HepG2 (cell line): ENCODE measurements at regions not wholly inside any gene's neighbourhood (a gene's known extent, or its start where the extent isn't known, plus 50 kb on each side); places are given as distances from the start of the nearest gene placed in this dataset.

Experiments
- ATAC-seq: fragments of 200-7000 bp; cut with Tn5 transposase; 3 replicates; pipeline ENCODE4 v1.9.1; 2020; ENCODE audit warnings: mild to moderate bottlenecking, moderate library complexity
- BruUV-seq: library from RNA; stranded (reverse); fragments of 400-500 nt; replicated peaks from 2 replicates; lab custom pipeline; 2021; lab: Mats Ljungman, UMichigan
- CTCF ChIA-PET: fragments of 300-600 bp; formaldehyde crosslinking; extraction: SDS; loops from one replicate; lab custom pipeline; 2021; ENCODE audit warnings: low total read pairs, inconsistent platforms, low intra/inter-chr PET ratio; lab: Yijun Ruan, JAX
- POLR2A ChIA-PET: fragments of 350-600 bp; sonication (Branson Sonifier 250); formaldehyde crosslinking; loops from one replicate; lab custom pipeline; 2020; ENCODE audit warnings: antibody characterized with exemption, inconsistent platforms; lab: Yijun Ruan, JAX
- DNase-seq: peaks from one replicate; pipeline ENCODE4 v3.0.0-alpha.2; 2015; ENCODE audit warnings: low spot score
- FAIRE-seq: peaks from 3 replicates; lab custom pipeline; 2011; peaks lifted over from hg19 to GRCh38; lab: Jason Lieb, UNC
- H2AFZ ChIP-seq: one replicate; pipeline ENCODE4 v1.6.1; 2011; ENCODE audit warnings: low read length, inconsistent platforms
- H3K27ac ChIP-seq: fragments of 300-600 bp; 3 replicates; pipeline ENCODE4 v1.8.0; 2011; ENCODE audit warnings: mixed run types, mild to moderate bottlenecking, mixed read lengths, low read length, inconsistent platforms; ENCODE audit not compliant: insufficient read depth; ENCODE audit errors: extremely low read length
- H3K27me3 ChIP-seq, 2 experiments: fragments of 200-600 bp in 1 of 2; 2 replicates in 1 of 2; 3 replicates in 1 of 2; pipeline versions ENCODE4 v1.6.0 to v1.8.0; 2011; ENCODE audit warnings: low read length in 2 of 2, mild to moderate bottlenecking in 2 of 2, moderate library complexity in 2 of 2, inconsistent platforms in 1 of 2; ENCODE audit not compliant: insufficient read depth in 2 of 2, control insufficient read depth in 1 of 2
- H3K36me3 ChIP-seq, 2 experiments: fragments of 200-600 bp in 1 of 2; replicated peaks in 1 of 2; 2 replicates in 1 of 2; 3 replicates in 1 of 2; pipeline versions ENCODE4 v1.5.1 to v1.8.0; 2011; ENCODE audit warnings: low read length in 2 of 2, inconsistent platforms in 1 of 2; ENCODE audit not compliant: insufficient read depth in 2 of 2, control insufficient read depth in 1 of 2
- H3K4me1 ChIP-seq: 2 replicates; pipeline ENCODE4 v1.5.1; 2012; ENCODE audit warnings: low read length, inconsistent platforms; ENCODE audit not compliant: insufficient read depth
- H3K4me2 ChIP-seq: 2 replicates; pipeline ENCODE4 v1.6.0; 2011; ENCODE audit warnings: low read depth, low read length, inconsistent platforms
- H3K4me3 ChIP-seq, 3 experiments: fragments of 200-600 bp in 1 of 3; sonication (generic), shearing (Covaris generic) in 1 of 3; replicated peaks in 1 of 3; 2 replicates each; pipeline ENCODE4 v1.5.1; 2011 to 2016; ENCODE audit warnings: low read length in 3 of 3, inconsistent platforms in 2 of 3, low read depth in 2 of 3, mild to moderate bottlenecking in 2 of 3, control low read depth in 1 of 3, mixed read lengths in 1 of 3; ENCODE audit not compliant: insufficient read depth in 1 of 3
- H3K79me2 ChIP-seq: one replicate; pipeline ENCODE4 v1.6.1; 2011; ENCODE audit warnings: low read length, inconsistent platforms; ENCODE audit not compliant: insufficient read depth
- H3K9ac ChIP-seq: 2 replicates; pipeline ENCODE4 v1.6.0; 2011; ENCODE audit warnings: mild to moderate bottlenecking, low read depth, low read length, inconsistent platforms; ENCODE audit not compliant: insufficient read depth
- H3K9me3 ChIP-seq: 2 replicates; pipeline ENCODE4 v1.5.1; 2012; ENCODE audit warnings: mild to moderate bottlenecking, low read length
- H4K20me1 ChIP-seq: 2 replicates; pipeline ENCODE4 v1.6.0; 2011; ENCODE audit warnings: inconsistent platforms, mild to moderate bottlenecking, low read length, moderate library complexity; ENCODE audit not compliant: insufficient read depth
- AGO1 ChIP-seq: fragments of 200-400 bp; formaldehyde crosslinking; IDR thresholded peaks from 2 replicates; pipeline ENCODE4 v1.6.1; 2017; ENCODE audit warnings: mild to moderate bottlenecking, low read depth, low read length, moderate library complexity; ENCODE audit not compliant: poor library complexity, severe bottlenecking
- KDM2A ChIP-seq: sonication (generic); formaldehyde crosslinking; IDR thresholded peaks from 2 replicates; pipeline ENCODE4 v1.4.0; 2020; ENCODE audit warnings: low read depth, missing genetic modification reagents, borderline replicate concordance
- NCOA1 ChIP-seq: sonication (generic); formaldehyde crosslinking; IDR thresholded peaks from 2 replicates; pipeline ENCODE4 v1.9.0; 2021; ENCODE audit warnings: missing genetic modification reagents
- SALL1 ChIP-seq: sonication (generic); formaldehyde crosslinking; IDR thresholded peaks from 2 replicates; pipeline ENCODE4 v1.8.0; 2022; ENCODE audit warnings: mild to moderate bottlenecking, missing genetic modification reagents
- SAP130 ChIP-seq: IDR thresholded peaks from 2 replicates; pipeline ENCODE4 v1.6.1; 2016; ENCODE audit warnings: low read depth
- SMC3 ChIP-seq: IDR thresholded peaks from 2 replicates; pipeline ENCODE4 v1.6.1; 2011; ENCODE audit warnings: low read length, improper control_type of control experiment
- TBX2 ChIP-seq: sonication (generic); formaldehyde crosslinking; IDR thresholded peaks from 2 replicates; pipeline ENCODE4 v1.5.0; 2020; ENCODE audit warnings: missing genetic modification reagents, mild to moderate bottlenecking, borderline replicate concordance
- ZFYVE20 ChIP-seq: sonication (generic); formaldehyde crosslinking; IDR thresholded peaks from 2 replicates; pipeline ENCODE4 v1.8.0; 2023; ENCODE audit warnings: low read depth, mild to moderate bottlenecking, moderate library complexity, missing genetic modification reagents, borderline replicate concordance
- ZNF432 ChIP-seq: sonication (generic); formaldehyde crosslinking; IDR thresholded peaks from 2 replicates; pipeline ENCODE4 v1.5.0; 2020; ENCODE audit warnings: missing genetic modification reagents, mild to moderate bottlenecking, borderline replicate concordance
- ZNF674 ChIP-seq: sonication (generic); formaldehyde crosslinking; IDR thresholded peaks from 2 replicates; pipeline ENCODE4 v1.5.0; 2020; ENCODE audit warnings: low read depth, mild to moderate bottlenecking, missing genetic modification reagents
- WGBS: methylation state at CpG from one replicate; pipeline ENCODE4 v1.1.6; 2017; ENCODE audit warnings: low lambda C conversion rate; 5-methylcytosine and 5-hydroxymethylcytosine counted together
- in situ Hi-C: cut with HindIII; loops from 2 replicates; pipeline ENCODE4 v1.10.0; 2017; ENCODE audit warnings: low pct_unique_long_range_greater_than_20kb; ENCODE audit not compliant: extremely low pct_ligation_motif_present
- intact Hi-C: fragments of 100-400 bp; cut with micrococcal nuclease; formaldehyde crosslinking; loops from one replicate; pipeline ENCODE4 v1.10.0; 2022; ENCODE audit not compliant: unreplicated experiment

DNA sequence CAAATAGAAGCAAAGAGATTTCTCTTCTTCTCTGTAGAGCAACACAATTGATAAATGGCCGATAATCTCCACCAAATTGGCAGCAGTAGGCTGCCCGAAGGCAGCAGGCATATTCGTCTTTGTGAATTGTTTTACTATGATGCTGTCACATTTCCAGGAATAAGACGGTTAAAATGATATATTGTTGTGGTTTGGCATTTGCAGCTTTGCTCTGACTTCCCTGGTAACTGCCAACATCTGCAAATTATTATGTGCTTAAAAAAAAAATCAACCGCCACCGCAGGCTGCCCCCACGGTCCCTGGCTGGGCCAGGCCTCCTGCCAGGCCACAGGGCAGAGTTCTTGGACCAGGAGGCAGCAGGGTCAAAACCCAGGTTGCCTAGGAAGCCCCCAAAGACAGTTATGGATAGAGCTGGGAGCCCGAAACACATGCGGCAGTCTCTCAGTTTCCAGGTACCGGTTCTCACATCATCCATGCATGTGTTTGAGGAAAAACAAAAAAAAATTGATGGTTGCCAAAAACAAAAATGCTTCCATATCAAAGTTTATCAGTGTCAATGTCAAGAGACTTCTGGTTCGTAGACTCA lies 179.3 kb downstream of the ETS2 start:
- WGBS, result 83% methylated on average over 11 of the region's 11 CpGs
- ChIA-PET CTCF (no interaction called here), POLR2A (no interaction called here)
- Histone ChIP-seq H4K20me1 (no peaks in the 10 kb centered on the region), H3K9ac (no peak overlapping the region), H3K4me2 (no peak overlapping the region), H2AFZ (no peak overlapping the region), H3K36me3 (no peaks in the 10 kb centered on the region), H3K4me3 (no peak overlapping the region), H3K79me2 (no peaks in the 10 kb centered on the region), H3K27me3 (no peaks in the 10 kb centered on the region; a peak in 1 of 5 replicates), H3K4me1 (peaks cover 70% of the 10 kb centered on the region), H3K9me3 (no peaks in the 10 kb centered on the region), H3K27ac (no peak overlapping the region)
- no peak for DNase-seq
- no TSS peak for BruUV-seq
- in situ Hi-C loops, result no loop called here
- no peak for ATAC-seq
- intact Hi-C loops, result no loop called here
- TF ChIP-seq NCOA1 (CRISPR knock-in tag), result no peak
- TF ChIP-seq SMC3, result no peak
- TF ChIP-seq ZNF432 (CRISPR knock-in tag), result no peak
- TF ChIP-seq SAP130, result no peak
- no peak for TF ChIP-seq KDM2A (CRISPR knock-in tag)
- no peak for TF ChIP-seq SALL1 (CRISPR knock-in tag)
- TF ChIP-seq TBX2 (CRISPR knock-in tag), result no peak
- no peak for FAIRE-seq

DNA sequence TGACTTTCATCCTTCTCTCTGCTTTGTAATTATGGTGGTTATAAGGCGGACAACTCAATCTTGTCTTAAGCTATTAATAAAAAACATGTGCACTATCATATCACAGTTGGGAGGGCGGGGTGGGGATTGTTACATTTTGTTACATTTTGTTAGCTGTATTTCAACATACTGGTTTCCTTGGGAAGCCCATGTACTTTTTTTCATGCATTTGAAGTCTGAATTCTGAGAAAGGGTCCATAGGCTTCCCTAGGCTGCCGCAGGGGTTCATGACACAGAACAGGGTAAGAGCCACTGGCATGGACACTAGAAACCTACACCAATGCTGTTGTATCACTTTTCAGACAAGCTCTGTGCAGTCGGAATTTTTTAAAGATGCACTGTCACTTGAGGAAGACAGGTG lies 178.8 kb downstream of the ETS2 start:
- FAIRE-seq, result no peak
- no peak overlapping the region for H3K4me2 ChIP-seq
- ChIA-PET CTCF (no interaction called here), POLR2A (no interaction called here)
- H2AFZ ChIP-seq, result no peak overlapping the region
- H3K9ac ChIP-seq, result no peak overlapping the region
- intact Hi-C loops, result no loop called here
- peaks cover 68% of the 10 kb centered on the region for H3K4me1 ChIP-seq
- in situ Hi-C loops, result no loop called here
- TF ChIP-seq ZFYVE20 (CRISPR knock-in tag) (no peak), ZNF674 (CRISPR knock-in tag) (no peak), AGO1 (no peak)
- no peaks in the 10 kb centered on the region; a peak in 1 of 5 replicates for H3K27me3 ChIP-seq
- H4K20me1 ChIP-seq, result no peaks in the 10 kb centered on the region
- H3K4me3 ChIP-seq, result no peak overlapping the region
- ATAC-seq, result no peak
- WGBS, result 92% methylated on average over 4 of the region's 4 CpGs
- H3K27ac ChIP-seq, result no peak overlapping the region
- no peaks in the 10 kb centered on the region for H3K79me2 ChIP-seq
- no peaks in the 10 kb centered on the region for H3K36me3 ChIP-seq
- H3K9me3 ChIP-seq, result no peaks in the 10 kb centered on the region
- BruUV-seq, result no TSS peak
- DNase-seq, result no peak
